Activated T-helper 9 cell treated with anti-CD3 and anti-CD28 coated beads, Interleukin-2, amount 50 U/mL, for 16 hours (primary cell): ENCODE measurements at regions not wholly inside any gene's neighbourhood (a gene's known extent, or its start where the extent isn't known, plus 50 kb on each side); places are given as distances from the start of the nearest gene placed in this dataset.

Source experiments
- DNase-seq: peaks from one replicate; pipeline ENCODE4 v3.0.0-alpha.2; 2020; ENCODE audit warnings: low read depth

GRCh38 chr10:124227055-124227975 lies 133.9 kb upstream of the CHST15 start:
- DNase-seq = no peak

GRCh38 chr10:124226271-124227054 lies 133.1 kb upstream of the CHST15 start:
- DNase-seq = no peak

- no peak for DNase-seq
Measured at GRCh38 chr10:124225467-124226270, 132.3 kb upstream of the CHST15 start.

DNA sequence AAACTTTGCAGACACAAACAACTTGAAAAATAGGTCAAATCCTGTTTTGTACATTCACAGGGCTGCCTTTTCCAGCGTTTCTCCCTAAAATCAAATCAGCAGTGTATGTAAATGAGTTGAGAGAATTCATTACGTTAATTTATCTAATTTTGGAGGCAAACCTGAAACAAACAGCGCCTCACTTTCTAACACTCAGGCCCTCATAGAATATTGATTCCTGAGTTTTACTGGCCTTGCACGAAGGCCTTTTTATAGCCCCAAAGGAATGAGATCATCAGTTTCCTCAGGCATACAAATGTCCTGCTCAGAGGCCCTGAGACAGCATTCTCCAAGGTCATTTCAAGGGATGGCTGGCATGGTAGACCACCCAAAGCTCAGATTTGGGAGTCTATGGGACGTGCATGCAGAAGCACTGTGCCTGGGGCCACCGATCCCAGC lies 131.7 kb upstream of the CHST15 start:
- DNase-seq = no peak

DNA sequence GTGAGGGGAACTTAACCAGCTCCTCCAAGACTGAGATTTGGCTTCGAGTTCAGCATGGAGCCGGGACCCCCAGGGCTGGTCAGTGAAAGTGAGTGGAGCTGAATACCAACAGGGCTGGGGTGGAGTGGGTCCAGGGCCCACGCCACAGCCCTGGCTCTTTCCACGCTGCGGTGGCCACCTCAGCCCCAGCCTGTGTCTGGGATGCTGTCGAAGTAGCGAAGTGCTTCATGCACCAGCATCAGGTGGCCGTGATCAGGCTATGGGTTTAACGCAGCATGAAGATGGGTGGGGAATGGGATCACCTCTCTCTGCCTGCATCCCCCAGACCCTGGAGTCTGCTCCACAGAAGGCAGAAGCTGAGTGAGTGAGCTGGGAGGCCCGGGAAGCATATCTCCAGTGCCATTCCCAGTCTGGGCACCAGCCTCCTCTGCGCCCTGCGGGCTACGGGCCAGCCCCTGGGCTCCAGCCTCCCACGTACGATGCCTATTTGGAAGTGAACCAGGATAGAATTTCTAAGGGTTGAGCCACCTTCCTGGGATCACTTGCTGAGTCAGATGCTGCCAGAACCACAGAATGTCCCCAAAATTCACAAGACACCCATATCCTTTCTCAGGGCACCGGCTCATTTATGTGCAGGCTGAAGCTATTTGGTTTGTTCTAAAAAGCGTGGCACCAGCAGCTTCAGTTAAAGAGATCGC lies 131.1 kb upstream of the CHST15 start:
- no peak for DNase-seq

DNA sequence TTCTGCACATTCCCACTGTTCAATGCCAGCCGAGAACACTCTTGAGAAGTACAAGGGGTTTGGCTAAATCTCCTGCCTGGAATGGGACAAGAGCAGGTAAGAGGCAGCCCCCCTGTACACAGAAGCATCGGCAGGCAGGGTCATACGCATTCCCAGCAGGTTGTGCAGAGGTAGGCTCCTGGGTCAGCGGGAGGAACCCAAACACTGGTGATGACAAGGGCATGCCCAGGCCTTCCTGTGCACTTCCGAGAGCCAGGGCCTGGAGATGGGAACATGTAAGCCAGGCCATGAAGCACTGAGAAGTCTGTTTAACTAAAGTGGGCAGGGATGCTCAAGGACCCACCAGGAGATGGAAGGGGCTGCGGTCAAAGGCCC lies 130.3 kb upstream of the CHST15 start:
- DNase-seq = no peak

DNA sequence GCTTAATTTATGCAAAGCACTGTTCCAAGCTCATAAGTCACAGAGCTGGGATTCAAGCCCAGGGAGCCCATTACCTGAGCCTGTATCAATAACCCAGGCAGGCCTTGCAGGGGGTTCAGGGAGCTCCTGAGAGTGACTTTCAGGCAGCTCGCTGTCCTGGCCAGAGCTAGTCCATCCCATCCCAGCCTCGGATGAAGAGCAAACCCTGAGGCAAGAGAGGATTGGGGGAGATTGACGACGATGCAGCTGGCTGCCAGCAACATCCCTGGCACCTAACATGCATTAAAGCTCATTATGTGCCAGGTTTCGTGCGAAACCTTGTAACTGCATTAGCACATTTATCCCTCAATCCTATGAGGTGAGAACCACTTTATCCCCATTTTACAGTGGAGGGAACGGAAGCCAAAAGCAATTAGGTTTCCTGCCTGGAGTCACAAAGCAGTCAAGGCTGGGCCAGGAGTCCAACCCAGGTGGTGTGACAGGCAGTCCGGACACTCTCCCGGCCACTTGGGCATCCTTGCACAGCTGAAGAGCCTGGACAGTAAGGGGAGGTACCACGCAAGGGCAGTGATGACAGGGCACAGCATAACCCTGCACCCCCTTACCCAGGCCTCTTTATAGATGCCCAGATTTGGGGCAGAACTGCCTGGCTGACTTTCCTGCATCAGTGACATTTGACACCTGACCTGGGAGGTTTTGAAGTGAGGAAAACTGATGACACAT lies 129.8 kb upstream of the CHST15 start:
- DNase-seq = no peak

GRCh38 chr10:124222318-124222987 lies 129.1 kb upstream of the CHST15 start:
- DNase-seq = no peak

GRCh38 chr10:124221356-124222317 lies 128.2 kb upstream of the CHST15 start:
- no peak for DNase-seq

GRCh38 chr10:124220971-124221355 lies 127.6 kb upstream of the CHST15 start:
- no peak for DNase-seq

- DNase-seq = no peak
Measured at GRCh38 chr10:124220547-124220946, 127.1 kb upstream of the CHST15 start.

DNA sequence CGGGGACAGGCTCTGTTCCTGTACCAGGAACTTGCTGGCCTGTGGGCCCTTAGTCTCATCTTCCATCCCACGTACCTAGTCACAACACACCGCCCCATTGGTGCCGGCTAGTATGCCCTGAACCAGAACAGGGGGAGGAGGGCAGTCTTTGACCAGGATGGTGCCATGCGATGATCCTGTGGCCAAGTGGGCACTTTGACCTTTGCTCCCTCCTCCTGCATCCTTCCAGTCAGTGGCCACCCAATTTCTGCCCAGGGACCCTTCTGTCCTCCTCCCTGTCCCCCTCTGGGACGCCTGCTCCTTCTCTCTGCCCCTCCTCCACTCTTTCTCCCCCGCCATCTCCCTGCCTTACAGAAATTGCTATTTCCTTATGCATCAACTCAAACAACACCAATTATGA lies 126.3 kb upstream of the CHST15 start:
- no peak for DNase-seq

DNA sequence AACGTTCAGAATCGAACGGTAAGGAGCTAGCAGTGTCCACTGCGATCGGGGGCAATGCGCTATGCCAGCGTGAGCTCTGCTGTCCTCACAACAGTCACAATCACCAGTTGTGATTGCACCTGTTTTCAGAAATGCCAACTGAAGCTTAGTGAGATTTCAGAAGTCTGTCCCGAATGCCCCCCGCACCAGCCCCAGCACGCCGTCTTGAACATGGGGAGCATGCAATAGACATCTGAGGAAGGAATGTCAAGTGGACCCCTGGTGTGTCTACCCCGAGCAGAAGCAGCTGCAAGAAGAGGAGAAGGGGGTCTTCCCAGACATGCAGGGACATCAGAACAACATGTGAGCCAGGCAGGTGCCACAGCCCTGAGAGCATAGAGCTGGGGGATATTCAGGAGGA lies 125.7 kb upstream of the CHST15 start:
- DNase-seq = no peak

- no peak for DNase-seq
Measured at GRCh38 chr10:124217906-124218804, 124.8 kb upstream of the CHST15 start.

DNA sequence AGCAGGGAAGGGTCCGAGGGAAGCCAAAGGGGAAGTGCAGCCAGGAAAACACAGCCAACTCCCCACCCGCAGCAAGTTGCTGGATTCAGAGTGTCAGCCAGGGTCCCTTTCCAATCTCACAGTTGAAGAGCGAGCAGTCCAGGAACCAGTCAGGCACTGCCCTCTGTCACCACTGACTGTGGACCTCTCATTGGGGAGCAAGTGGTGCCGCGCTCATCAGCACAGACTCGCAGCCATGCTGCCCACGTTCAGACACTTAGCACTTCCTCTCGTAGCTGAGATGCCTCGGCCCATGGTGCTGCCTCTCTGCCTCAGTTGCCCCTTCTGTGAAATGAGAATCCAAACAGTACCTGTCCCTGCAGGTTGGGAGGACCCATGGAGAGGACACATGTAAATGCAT lies 123.6 kb upstream of the CHST15 start:
- DNase-seq = no peak

GRCh38 chr10:124214610-124215375 lies 121.4 kb upstream of the CHST15 start:
- DNase-seq = no peak

GRCh38 chr10:124213899-124214510 lies 120.6 kb upstream of the CHST15 start:
- no peak for DNase-seq
